IPS-NIHi11 (cell line): ENCODE measurements at regions not wholly inside any gene's neighbourhood (a gene's known extent, or its start where the extent isn't known, plus 50 kb on each side); places are given as distances from the start of the nearest gene placed in this dataset.

Source experiments
- DNase-seq: peaks from one replicate; pipeline ENCODE4 v3.0.0; 2012; ENCODE audit warnings: mixed read lengths, low spot score

DNA sequence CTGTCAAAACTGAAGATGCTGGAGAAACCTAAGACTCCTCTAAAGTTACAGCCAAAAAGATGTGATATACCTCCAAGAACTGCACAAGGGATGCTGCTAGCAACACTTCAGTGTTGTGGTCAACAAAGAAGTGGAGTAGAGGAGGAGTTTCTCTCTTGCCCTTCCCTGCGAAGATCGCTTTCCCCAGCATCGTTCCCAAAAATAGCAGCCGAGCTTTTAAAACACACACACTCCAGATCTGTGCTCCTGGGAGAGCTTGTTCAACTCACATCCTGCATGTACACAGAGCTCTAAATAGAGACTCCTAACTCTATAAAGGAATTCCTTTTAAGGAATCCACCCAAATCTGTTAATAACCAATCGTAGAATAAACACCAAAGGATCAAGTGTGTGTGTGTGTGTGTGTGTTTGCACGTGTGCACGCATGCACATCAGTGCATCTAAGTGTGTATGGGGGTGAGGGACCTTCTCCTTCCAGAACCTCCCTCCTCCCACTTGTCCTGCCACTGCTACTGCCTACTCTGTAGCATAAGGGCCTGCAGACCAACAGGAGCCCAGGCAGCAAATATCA, 58.5 kb downstream of the PSMG1 start:
- DNase-seq = no peak

DNA sequence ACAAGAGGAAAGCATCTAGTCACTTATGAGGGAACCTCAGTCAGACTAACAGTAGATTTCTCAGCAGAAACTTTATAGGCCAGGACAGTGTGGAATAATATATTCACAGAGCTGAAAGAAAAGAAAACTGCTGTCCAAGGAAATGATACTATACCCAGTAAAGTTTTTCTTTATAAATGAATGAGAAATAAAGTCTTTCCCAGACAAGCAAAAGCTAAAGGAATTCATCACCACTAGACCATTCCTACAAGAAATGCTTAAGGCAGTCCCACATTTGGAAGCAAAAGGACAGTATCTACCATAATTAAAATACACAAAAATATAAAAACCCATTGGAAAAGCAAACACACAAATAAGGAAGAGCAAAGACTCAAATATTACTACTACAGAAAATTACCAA, 59.9 kb downstream of the PSMG1 start:
- DNase-seq = no peak

DNA sequence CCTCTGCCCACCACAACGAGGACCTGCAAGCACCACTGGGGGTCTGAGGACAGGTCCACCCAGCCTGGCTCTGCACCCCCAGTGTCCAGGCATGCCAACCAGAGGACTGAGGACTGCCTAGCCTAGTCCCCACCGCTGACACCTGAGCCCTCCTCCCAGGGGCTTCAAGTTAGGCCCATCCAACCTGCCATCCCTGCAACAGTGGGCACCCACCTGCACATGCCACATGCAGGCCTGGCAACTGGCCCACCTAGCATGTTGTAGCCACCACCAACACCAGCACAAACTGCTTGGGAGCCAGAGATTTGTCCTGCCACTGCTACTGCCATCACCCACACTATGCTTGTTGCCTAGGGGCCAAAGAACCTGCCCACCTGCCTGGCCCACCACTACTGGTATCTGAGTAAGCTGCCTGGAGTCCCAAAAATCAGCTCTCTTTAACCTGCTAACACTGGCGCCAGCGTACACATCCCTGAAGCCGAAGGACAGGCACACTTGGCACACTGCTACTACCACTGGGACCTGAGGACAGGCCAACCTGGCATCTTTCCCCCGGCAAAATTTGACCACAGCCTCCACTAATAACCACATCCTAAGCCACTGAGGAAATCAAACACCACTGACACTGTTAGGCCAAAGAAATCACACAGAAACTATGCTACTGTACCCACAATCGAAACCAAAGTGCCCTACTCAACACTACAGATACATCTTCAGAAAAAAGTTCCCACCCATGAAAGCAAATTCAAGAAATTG, 61.5 kb downstream of the PSMG1 start:
- DNase-seq = no peak

DNA sequence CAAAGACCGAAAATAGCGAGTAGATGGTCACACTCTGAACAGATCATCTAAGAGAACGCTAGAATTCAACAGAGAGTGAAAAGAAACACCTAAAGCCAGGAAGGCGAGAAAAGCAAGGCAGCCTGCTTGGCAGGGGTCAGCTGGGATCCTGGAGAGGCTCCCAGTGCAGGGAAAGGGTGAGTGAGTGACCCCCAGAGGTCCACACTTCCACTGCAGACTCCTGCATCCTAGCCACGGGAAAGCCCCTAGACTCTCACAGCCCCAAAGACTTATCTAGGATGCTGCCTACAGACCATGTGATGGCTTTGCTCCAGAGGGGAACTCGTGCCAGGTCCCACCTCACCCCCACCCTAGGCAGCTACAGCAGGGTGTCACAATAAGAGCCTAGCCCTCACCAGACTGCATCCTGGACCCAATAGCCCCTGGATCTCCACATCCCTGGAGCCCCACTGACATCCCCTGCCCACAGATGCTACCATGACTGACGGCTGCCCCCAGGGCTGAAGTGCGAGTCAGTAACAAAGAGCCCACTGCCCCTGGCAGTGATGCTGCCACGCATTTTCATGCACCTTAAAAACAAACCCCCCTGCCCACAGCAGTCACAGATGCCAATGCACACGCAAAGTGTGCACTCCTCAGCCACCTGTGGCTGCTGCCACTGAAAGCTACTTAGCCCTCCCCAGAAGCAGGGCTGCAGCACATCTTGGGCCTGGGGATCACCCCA, 62.2 kb downstream of the PSMG1 start:
- peak; percentile 35 for DNase-seq

DNA sequence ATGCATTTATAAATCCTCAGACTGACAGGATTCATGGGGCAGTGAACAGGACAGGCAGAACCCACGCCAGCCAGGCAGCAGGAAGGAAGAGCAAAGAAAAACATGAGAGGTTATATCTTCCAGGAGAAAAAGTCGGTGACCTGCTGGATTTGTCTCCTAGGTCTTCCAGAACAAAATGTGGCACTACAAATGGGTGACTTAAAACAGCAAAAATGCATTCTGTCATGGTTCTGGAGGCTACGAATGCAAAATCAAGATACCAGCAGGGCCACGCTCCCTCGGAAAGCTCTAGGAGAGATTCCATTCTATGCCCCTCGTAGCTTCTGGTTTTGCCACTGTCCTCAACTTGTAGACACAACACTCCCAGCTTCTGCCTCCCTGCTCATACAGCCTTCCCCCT, 63.4 kb downstream of the PSMG1 start:
- DNase-seq = no peak

DNA sequence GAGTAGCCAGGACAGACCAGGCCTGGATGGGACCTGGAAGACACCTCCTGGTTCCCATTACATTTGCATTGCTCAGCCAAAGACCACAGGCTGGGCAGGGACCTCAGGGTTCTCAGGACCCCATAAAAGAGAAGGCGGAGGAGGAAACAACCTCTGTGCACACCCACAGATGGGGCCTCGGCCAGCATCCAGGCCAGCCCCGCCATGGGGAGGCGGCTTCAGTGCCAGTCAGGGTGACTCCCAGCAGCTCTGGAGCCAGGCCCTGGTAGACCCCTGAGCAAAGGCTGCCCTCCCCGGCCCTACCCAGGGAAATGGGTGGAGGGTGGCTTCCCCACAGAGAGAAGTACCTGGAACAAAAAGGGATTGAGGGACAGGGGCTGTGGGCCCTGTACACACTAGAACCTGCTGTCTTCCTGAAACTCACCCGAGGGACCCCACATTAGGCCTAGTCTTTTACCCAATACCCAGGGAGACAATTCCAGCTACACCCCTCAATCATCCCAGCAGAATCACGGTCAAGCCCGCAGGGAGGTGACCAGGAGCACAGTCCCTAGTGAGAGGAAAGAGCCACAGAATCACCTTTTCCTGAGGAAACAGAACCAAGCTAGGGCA, 64.5 kb downstream of the PSMG1 start:
- no peak for DNase-seq

DNA sequence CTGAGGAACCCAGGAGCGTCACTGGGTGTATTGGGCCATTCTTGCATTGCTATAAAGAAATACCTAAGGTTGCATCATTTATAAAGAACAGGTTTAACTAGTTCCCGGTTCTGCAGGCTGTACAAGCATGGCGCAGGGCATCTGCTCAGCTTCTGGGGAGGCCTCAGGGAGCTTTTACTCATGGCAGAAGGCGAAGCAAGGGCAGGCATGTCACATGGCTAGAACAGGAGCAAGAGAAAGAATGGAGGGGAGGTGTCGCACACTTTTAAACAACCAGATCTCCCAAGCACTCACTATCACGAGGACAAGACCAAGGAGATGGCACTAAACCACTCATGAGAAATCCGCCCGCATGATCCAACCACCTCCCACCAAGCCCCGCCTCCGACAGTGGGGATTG, 65.2 kb downstream of the PSMG1 start:
- no peak for DNase-seq

DNA sequence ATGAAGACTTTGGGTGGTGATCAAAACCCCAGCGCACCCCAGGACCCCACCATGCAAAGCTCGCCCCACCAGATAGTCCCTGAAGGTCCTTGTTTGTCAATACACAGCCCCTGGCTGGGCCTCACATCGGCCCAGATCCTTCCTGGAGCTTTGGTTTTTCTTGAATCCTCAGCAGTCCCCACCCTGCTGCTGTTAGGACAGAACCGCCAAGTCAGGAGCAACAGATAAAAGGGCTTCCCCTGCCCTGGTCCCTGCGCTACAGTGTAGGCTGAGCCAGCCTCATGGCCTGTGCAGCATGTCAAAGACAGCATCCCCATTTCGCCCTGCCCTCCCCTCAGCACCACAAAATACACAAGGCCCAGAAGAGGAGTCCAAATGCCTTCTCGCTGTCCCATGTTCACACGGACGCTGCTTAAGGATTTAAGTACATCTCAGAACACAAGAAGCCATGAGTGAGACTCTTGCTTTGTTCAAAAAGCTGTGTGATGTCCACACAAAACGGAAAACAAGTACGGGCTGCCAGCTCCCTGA, 65.7 kb downstream of the PSMG1 start:
- DNase-seq = no peak

DNA sequence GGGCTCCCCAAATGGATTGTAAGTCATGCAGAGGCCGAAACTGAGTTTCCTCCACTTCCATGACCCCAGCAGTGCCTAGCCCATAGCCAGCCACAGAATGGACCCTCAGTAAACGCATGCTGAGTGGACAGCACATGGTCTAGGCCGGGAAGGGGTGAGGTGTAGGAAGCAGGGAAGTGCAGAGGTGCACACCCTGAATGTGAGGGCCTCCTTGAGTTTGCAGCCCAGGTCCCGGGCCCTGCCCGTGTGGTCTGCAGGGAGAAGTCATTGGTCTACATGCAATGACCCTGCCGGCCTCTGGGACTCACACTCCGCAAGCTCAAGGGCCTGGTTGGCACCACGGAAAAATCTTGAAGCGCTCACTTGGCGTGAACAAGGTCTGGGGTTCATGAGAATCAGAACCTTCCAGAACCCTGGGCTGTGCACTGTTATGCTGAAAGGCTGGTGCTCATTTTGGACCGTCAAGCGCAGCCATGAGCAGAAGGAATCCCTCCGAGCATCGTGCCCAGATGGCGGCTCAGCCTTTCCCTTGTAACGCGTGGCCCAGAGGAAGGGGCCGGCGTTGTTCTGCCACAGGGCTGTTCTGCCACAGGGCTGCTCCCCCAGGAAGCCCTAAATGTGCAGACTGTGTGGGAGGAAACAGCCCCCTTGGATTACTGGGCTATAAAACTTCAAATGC, 66.4 kb downstream of the PSMG1 start:
- DNase-seq = no peak

DNA sequence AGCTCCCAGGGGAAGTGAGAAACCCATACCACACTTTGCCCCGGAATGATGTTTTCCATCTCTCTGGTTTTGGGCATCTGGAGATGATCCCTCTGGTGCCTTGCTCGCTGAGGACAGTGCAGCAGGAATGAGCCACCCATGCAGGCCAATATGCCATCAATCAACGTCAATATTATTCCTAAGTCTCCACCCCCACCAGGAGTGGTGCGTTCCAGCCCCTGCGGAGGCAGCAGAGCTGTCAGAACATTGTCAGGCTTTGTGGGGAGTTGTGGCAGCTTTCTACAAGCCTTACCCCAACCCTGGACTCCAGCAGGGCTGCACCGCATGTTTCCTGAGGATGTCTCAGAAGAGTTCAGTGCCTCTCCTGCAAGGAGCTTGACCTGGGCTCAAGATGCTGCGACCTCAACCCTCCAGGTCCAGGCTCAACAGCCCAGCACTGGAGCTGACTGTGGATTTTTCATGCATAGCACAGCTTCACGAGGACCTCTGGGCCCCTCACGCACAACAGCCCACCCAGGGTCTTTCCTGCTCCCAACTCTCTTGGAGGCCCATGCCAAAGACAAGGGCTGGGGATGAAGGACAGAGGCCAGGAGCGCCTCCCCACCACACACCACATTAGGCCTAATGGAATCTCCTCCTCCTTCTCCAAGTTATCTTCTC, 67.5 kb downstream of the PSMG1 start:
- no peak for DNase-seq

DNA sequence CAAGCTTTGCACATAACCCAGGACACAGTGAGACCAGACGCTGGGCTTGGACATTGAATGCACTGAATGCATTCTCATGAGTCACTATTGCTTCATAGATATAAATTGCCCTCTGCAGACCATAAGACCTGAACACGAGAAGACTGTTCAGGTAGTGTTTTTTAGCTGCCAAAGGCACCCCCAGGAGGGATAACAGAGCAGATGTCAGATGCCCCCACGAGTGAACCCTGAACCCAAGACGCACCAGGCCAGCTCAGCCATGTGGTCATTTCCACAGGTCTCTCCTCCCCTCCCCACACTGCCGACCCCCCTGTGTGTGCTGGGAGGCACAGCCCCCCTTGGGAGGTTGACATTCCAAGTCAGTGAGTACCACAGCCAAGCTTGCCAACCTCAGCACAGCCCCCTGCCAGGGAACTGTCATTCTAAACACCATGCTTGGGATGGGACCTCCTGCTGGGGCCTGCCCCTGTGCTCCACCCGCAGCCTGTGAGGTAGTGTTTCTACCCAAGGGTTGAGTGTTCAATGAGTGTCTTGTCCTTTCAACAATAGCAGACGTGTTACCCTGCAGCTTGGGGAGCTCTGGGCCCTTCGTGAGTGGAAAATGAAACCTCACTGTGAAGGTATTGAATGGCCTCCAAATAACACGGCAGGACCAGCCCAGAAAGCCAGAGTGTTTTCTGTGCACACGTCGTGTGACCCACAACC, 68.2 kb downstream of the PSMG1 start:
- DNase-seq = no peak

DNA sequence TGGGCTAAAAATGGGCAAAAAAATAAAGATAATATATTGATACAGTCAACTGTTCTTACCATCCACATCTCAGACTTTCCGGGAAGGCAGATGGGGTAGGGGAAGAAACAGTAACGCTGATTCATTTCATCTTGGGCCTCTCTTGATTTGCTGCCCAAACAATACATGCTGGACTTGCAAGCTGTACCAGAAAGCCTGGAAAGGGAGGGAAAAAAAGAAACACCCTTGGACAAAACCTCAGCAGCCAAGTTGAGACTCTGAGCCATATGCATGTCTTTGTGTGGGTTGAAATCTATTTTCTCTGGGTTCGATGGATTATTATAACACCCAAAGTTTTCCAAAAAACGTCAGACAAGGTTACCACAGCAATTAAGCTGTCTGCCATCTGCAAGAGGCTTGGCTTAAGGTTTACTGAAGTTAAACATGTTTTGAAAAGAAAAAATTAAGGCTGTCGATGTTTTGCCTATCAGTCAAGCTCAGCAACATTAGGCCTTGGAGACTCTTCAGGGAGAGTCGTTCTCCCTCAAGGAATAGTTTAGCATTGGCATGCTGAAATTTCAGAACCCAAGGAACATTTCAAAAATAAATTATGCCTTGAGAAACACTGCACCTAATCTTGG, 71.2 kb downstream of the PSMG1 start:
- DNase-seq = no peak

DNA sequence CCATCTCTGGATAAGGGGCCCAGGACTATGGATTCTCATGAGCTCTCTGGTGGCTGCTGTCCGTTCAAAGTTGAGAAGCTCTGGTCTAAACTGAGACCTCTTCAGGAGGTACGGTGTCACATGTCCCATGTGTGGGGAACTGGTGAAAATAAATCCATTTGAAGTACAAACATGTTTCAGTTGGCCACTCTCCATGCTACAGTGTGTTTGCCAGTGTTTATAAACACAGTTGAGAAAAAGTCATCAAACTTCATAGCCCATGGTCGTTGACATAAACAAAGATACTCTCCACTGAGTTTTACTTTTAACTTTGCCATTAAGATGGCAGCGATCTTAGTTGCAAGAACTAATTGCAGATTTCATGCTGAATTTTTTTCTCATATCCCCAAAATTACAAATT, 72.8 kb downstream of the PSMG1 start:
- DNase-seq = no peak

DNA sequence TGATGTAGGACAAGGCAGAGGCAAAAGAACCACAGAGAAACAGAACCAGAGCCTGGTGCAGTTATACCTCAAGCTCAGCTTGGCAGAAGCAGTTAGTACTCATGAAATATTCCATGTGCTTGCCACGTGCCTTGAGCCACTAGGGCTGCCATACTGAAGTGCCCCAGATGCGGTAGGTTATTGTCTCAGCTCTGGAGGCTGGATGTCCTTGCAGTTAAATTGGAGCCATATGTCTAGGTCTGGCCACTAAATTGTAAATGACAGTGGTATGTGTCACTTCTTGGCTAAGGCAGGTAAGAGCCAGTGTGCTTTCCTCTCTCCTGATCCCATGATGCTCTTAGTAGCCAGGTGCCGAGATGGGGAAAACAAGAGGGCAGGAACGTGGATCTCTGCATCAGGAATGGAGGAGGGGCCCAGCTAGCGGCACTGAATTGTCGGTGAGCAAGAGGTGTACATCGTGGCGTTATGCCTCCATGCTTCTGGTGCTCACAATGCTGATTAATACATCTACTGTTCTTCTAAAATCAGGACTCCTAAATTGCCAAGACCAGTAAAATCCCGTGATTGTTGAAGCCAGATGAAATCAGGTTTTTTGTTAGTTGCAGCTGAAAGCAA, 73.5 kb downstream of the PSMG1 start:
- no peak for DNase-seq

DNA sequence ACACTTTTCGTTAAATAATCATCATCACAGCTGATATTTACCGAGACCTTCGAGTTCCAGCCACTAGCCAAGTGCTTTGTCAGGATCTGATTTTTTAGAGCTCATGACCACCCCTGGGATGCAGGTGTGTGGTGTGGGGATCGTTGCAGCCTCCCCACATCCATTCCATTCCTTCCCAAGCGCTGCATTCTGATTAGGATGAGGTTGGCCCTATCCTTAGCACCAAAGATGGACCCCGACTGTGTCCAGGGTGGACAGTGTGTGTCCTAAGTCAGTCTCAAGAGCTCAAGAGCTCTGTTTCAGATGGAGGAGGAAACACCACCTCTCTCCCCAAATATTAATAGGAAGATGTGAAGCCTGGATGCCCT, 74.1 kb downstream of the PSMG1 start:
- no peak for DNase-seq

DNA sequence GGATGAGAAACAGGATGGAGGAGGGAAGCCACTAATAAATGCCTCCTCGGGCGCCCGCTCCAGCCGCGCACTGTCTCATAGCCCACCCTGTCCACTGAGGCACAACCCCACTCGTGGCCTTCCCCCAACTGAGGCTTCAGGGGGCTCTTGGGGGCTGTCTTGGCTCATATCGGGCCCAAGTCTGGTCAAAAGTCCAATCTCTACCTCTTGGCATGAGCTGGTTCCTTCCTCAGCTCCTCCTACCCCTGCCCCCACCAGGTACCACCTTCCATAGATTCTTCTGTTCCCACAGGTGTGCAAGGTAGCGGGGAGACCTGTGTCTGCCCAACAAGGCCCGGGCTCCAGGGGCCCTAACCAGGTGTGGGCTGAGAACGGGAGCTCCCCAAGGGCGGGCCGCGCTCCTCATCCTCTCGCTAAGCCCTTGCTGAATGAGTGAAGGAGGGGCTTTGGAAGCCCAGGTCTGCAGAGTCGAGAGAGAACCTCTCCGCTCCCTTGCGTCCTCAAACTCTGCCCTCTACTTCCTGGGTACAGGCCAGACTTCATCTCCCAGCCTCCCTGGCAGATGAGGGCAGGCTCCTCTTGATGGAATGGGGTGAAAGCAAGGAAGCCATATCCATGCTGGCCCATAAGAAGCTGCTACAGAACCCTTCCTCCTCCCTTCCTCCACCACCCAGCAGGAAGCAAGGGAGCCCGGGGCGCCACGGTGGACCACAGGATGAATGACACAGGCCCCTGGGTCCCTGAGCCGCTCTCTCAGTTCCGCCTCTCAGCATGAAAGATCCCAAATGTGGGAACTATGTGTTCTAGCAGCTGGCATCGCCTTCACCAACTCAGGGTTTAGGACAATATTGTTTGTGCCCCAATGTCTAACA, 74.7 kb downstream of the PSMG1 start:
- no peak for DNase-seq

DNA sequence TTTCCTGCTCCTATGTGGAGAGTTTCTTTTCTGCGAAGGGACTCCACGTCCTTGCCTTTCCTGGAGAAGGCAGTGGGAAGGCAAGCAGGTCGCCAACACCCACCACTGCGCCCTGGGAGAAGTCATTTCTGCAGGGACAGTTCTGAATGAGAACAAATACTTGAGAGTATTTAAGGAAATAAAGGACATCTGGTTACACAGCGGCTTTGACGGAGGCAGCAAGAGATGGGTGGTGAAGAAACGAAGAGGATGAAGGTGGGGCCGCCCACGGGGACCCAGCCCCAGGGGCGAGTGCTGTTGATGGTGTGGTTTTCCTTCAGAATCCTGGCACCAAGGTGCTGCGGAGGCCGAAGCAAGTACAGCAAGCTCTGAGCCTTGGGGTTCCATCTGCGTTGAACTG, 75.5 kb downstream of the PSMG1 start:
- DNase-seq = no peak

DNA sequence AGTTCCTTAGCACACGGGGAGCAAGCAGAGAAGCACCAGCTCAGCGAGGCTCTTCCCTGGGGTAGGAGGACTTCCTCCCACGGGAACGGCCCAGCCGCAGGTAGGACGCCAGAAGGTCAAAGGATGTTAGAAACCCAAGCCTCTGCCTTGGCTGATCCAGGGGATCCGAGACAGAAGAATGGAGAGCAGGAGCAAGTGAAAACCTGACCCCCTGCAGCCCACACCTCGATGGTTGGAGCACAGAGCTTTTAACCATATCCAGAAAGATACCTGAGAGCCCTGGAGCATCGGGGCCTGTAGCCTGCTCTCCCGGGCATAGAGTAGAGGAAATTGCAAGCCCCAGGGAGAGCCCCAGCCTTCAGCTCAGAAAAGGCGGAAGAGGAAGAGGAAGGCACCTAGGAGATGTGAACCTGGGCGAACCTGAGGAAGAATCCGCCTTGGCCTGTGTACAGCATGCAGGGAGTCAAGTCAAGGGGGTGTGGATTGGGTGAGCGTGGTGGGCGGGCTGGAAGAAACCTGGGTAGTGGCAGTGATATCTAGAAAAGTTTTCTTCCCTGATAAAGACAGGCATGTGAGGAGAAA, 76.3 kb downstream of the PSMG1 start:
- DNase-seq = no peak

DNA sequence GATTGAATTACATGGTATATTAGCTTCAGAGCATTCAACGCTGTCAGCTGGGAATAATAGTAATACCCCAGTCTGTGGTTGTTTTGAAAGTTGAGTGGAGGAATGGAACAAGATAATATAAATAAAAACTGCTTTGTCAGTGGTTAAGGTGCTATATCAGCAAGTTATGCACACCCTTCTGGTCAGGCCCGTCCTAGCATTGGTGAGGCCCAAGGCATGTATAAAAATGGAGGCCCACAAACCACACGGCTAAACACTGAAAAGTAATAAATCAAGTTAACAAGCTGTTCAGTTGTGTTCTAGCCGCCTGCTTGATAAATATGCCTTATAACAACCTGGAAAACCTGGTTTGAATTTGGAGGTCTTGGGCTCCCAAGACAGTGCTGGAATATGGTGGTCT, 77.4 kb downstream of the PSMG1 start:
- no peak for DNase-seq
